ENCODE measurements at regions not wholly inside any gene's neighbourhood (a gene's known extent, or its start where the extent isn't known, plus 50 kb on each side); places are given as distances from the start of the nearest gene placed in this dataset.
"Not testable (repeated sequence)": the region's sequence is repeated elsewhere in the genome, so short reads cannot be mapped to it uniquely, and the experiment has no call there.

GRCh38 chrX:95612350-95612749 is 1072.3 kb upstream of the DIAPH2 start:
- no peak for DNase-seq

- DNase-seq: no peak
These were observed 1062.4 kb upstream of the DIAPH2 start for GRCh38 chrX:95622200-95622599.

- DNase-seq: no peak
These were observed 1057.9 kb upstream of the DIAPH2 start for GRCh38 chrX:95626748-95627147.

- DNase-seq: no peak
These were observed 1055.8 kb upstream of the DIAPH2 start for GRCh38 chrX:95628796-95629195.

- no peak for DNase-seq
These were observed 1054.9 kb upstream of the DIAPH2 start for GRCh38 chrX:95629737-95630136.

- no peak for DNase-seq
These were observed 1044.4 kb upstream of the DIAPH2 start for GRCh38 chrX:95640226-95640625.

GRCh38 chrX:95645738-95646137 is 1038.9 kb upstream of the DIAPH2 start:
- no peak for DNase-seq

- no peak for DNase-seq
These were observed 1022.4 kb upstream of the DIAPH2 start for GRCh38 chrX:95662200-95662599.

- no peak for DNase-seq
These were observed 1018.6 kb upstream of the DIAPH2 start for GRCh38 chrX:95666056-95666455.

- no peak for DNase-seq
These were observed 1009.6 kb upstream of the DIAPH2 start for GRCh38 chrX:95675011-95675410.

GRCh38 chrX:95675794-95676193 is 1008.8 kb upstream of the DIAPH2 start:
- no peak for DNase-seq

- no peak for DNase-seq
These were observed 1006.0 kb upstream of the DIAPH2 start for GRCh38 chrX:95678679-95679078.

GRCh38 chrX:95693365-95693764 is 991.3 kb upstream of the DIAPH2 start:
- no peak for DNase-seq

- DNase-seq: no peak
These were observed 980.9 kb upstream of the DIAPH2 start for GRCh38 chrX:95703696-95704095.

GRCh38 chrX:95716841-95717240 is 967.8 kb upstream of the DIAPH2 start:
- DNase-seq: no peak

- DNase-seq: no peak
These were observed 965.9 kb upstream of the DIAPH2 start for GRCh38 chrX:95718746-95719145.

GRCh38 chrX:95721011-95721410 is 963.6 kb upstream of the DIAPH2 start:
- no peak for DNase-seq

GRCh38 chrX:95728446-95728845 is 956.2 kb upstream of the DIAPH2 start:
- DNase-seq: no peak

- DNase-seq: no peak
These were observed 955.2 kb upstream of the DIAPH2 start for GRCh38 chrX:95729401-95729800.

GRCh38 chrX:95733426-95733825 is 951.2 kb upstream of the DIAPH2 start:
- no peak for DNase-seq

- no peak for DNase-seq
These were observed 930.2 kb upstream of the DIAPH2 start for GRCh38 chrX:95754411-95754810.

GRCh38 chrX:95760356-95760755 is 924.3 kb upstream of the DIAPH2 start:
- no peak for DNase-seq

- no peak for DNase-seq
These were observed 921.9 kb upstream of the DIAPH2 start for GRCh38 chrX:95762716-95763115.

GRCh38 chrX:95764972-95765451 is 919.6 kb upstream of the DIAPH2 start:
- peak; percentile 1 for DNase-seq

- DNase-seq: not testable (repeated sequence)
These were observed 913.4 kb upstream of the DIAPH2 start for GRCh38 chrX:95771198-95771597.
